Lower leg skin (tissue), 4 donors: ENCODE measurements at regions not wholly inside any gene's neighbourhood (a gene's known extent, or its start where the extent isn't known, plus 50 kb on each side); places are given as distances from the start of the nearest gene placed in this dataset.

Source experiments
- DNase-seq, 2 donors: peaks; one replicate each; pipeline ENCODE4 v3.0.0-alpha.2; 2019; ENCODE audit warnings: low spot score in 2 of 2
- H3K4me3 ChIP-seq: fragments of 200-600 bp; sonication (generic); 2 replicates; pipeline ENCODE4 v1.5.1; 2017; ENCODE audit warnings: mild to moderate bottlenecking, low read depth; ENCODE audit not compliant: poor library complexity, severe bottlenecking
- CTCF ChIP-seq, 3 donors: fragments of 450-650 bp; IDR thresholded peaks; one replicate each; pipeline ENCODE4 v1.5.1; 2016; ENCODE audit warnings: antibody characterized with exemption in 3 of 3, mild to moderate bottlenecking in 3 of 3, moderate library complexity in 2 of 3
- POLR2A ChIP-seq, 2 donors: fragments of 450-650 bp; IDR thresholded peaks; one replicate each; pipeline ENCODE4 v1.6.1; 2016 to 2017; ENCODE audit warnings: antibody characterized with exemption in 2 of 2, mild to moderate bottlenecking in 1 of 2, moderate library complexity in 1 of 2
- WGBS, 2 donors: methylation state at CpG; one replicate each; pipeline ENCODE4 v1.1.5; 2018; 5-methylcytosine and 5-hydroxymethylcytosine counted together
- intact Hi-C: fragments of 100-400 bp; cut with DNase I; formaldehyde crosslinking; loops from one replicate; pipeline ENCODE4 v1.15.0; 2023; ENCODE audit warnings: low total_unique reads

- 80 to 86% methylated on average over 2 of the region's 2 CpGs for WGBS, 2 donors
- intact Hi-C loops, result no loop called here
These were observed 95.4 kb downstream of the MATN1 start for GRCh38 chr1:30627994-30628393.

DNA sequence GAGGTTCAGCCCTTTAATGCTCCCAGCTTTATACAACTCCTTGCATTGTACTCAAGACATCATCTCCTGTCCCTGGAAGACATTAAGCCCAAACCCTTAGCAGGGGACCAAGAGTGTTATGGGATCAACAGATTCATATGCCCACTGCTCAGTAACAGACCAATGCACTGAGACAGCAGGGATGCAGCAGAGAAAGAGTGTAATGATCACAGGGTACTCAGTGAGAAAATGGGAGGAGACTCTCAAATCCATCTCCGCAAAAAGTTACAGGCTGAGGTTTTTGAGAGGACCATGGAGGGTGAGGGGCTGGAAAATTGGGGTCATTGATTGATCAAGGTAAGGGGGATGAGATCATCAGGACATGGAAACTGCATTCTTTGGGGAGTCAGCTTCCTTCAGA is 96.2 kb downstream of the MATN1 start:
- no peak for DNase-seq
- TF ChIP-seq POLR2A (IDR thresholded peaks at IDR 0.05) (no peak), CTCF (IDR thresholded peaks at IDR 0.05) (no peak)
- intact Hi-C loops, result no loop called here
- H3K4me3 ChIP-seq, result no peak overlapping the region
- whole genome bisulfite sequencing, 2 donors, result 86 to 93% methylated on average over 1 of the region's 1 CpG

More at GRCh38 chr1:30627994-30628393, 95.4 kb downstream of the MATN1 start:
- no peak for DNase-seq
- no peak overlapping the region for H3K4me3 ChIP-seq
- no peak for TF ChIP-seq POLR2A (IDR thresholded peaks at IDR 0.05)
- no peak for TF ChIP-seq CTCF (IDR thresholded peaks at IDR 0.05)

DNA sequence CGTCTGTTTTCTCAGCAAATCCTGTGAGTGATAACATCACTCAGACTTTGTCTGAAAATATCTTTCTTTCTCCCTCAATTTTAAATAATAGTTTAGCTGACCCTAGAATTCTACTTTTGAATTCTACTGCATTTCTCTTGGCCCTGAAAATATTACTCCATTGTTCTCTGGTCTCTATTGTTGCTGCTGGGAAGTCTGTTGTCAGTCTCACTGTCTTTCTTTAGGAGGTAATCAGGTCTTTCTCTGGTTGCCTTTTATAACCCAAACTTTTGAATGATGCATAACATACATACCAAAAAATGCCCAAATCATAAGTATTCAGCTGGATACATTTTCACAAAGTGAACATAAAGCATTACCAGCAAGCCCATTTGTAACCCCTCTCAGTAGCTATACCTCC is 100.0 kb downstream of the MATN1 start:
- 97 to 100% methylated on average over 1 of the region's 1 CpG for WGBS, 2 donors
- intact Hi-C loops, result no loop called here
- DNase-seq, result no peak
- H3K4me3 ChIP-seq, result no peak overlapping the region
- no peak for TF ChIP-seq POLR2A (IDR thresholded peaks at IDR 0.05)
- TF ChIP-seq CTCF (IDR thresholded peaks at IDR 0.05), result no peak

- WGBS, 2 donors, result 81 to 88% methylated on average over 4 of the region's 4 CpGs
- DNase-seq, result no peak
- H3K4me3 ChIP-seq, result no peak overlapping the region
- TF ChIP-seq CTCF (IDR thresholded peaks at IDR 0.05) (no peak), POLR2A (IDR thresholded peaks at IDR 0.05) (no peak)
- intact Hi-C loops, result no loop called here
These were observed 103.8 kb downstream of the MATN1 start for GRCh38 chr1:30619619-30620018.

DNA sequence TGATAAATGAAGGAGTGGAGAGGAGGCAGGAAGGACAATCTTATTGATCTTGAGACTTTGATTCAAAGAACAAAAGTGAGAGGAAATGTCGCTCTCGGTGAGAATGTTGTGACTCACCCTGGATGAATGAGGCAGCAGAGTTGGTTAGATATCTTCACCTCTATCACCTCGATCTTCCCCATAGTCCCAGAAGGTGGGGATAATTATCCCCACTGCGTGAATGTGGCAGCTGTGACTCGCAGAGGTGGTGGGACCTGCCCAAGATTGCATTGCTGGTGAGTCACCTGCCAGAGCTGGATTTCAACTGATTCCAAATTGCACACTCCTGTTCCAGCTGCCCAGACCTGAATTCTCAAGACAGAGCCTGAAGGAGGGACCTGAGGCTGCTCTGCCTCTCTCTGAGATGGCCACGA is 105.0 kb downstream of the MATN1 start:
- intact Hi-C loops, result no loop called here

More for the DNA sequence above, 105.0 kb downstream of the MATN1 start:
- peak in 1 of 2 donors; percentile 76 for DNase-seq
- no peak overlapping the region for H3K4me3 ChIP-seq
- 40 to 47% methylated on average over 6 of the region's 6 CpGs for WGBS, 2 donors
- no peak for TF ChIP-seq CTCF (IDR thresholded peaks at IDR 0.05)
- no peak for TF ChIP-seq POLR2A (IDR thresholded peaks at IDR 0.05)
